Neural cell (in vitro differentiated cells): ENCODE measurements at regions not wholly inside any gene's neighbourhood (a gene's known extent, or its start where the extent isn't known, plus 50 kb on each side); places are given as distances from the start of the nearest gene placed in this dataset.

ENCODE experiments used
- CTCF ChIP-seq: fragments of 450-650 bp; IDR thresholded peaks from 2 replicates; pipeline ENCODE4 v1.5.1; 2014; ENCODE audit warnings: antibody characterized with exemption, mild to moderate bottlenecking, moderate library complexity; ENCODE audit not compliant: poor library complexity, severe bottlenecking
- EZH2 ChIP-seq: fragments of 200-600, 300-800 bp; shearing (Covaris generic), sonication (generic); IDR thresholded peaks from 2 replicates; pipeline ENCODE4 v1.6.1; 2014; ENCODE audit warnings: antibody characterized with exemption, low read length, borderline replicate concordance, mild to moderate bottlenecking; ENCODE audit not compliant: insufficient read depth, poor library complexity, severe bottlenecking
- POLR2AphosphoS5 ChIP-seq: IDR thresholded peaks from 2 replicates; pipeline ENCODE4 v1.6.1; 2012
- SMC3 ChIP-seq: fragments of 450-650 bp; conservative IDR thresholded peaks from 2 replicates; pipeline ENCODE4 v1.6.1; 2014; ENCODE audit warnings: antibody characterized with exemption, mild to moderate bottlenecking, moderate library complexity; ENCODE audit not compliant: poor library complexity

- TF ChIP-seq CTCF = no peak
- TF ChIP-seq EZH2 = no peak
- TF ChIP-seq POLR2AphosphoS5 = no peak
- no peak for TF ChIP-seq SMC3
Measured at GRCh38 chr2:64727843-64728463, 74.2 kb upstream of the SERTAD2 start.
